ENCODE measurements at regions not wholly inside any gene's neighbourhood (a gene's known extent, or its start where the extent isn't known, plus 50 kb on each side); places are given as distances from the start of the nearest gene placed in this dataset.

DNA sequence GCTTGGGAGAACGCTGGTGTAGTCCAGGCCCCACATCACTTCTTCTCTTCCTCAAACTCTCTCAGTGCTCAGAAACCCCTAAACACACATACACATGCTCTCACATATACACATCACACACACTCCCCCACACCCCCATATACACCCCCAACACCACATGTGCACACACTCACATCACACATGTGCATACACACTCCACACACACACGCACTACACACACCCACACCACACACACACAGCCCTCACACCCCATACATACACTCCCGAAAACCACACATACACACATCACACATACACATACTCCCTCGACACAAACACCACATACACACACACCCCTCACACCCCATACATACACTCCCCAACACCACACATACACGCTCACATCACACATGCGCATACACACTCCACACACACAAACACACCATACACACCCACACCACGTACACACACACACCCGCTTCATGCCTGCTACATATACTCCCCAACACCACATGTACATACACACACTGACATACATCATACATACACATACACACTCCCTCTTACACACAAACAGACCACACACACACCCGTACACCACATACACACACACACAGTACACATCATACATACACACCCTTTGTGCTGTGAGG is 110.3 kb upstream of the TMEM170B start (continued):
- TF ChIP-seq FOXO4 (CRISPR knock-in tag; conservative IDR thresholded peaks at IDR 0.05) (no peak), SSRP1 (CRISPR knock-in tag; IDR thresholded peaks at IDR 0.05) (no peak), JUNB (CRISPR knock-in tag; IDR thresholded peaks at IDR 0.05; ENCODE audit: borderline replicate concordance) (no peak), ZBTB37 (CRISPR knock-in tag; IDR thresholded peaks at IDR 0.05) (no peak), NBN (conservative IDR thresholded peaks at IDR 0.05) (0 out of 2 replicates have a peak, but pooled peaks have one; percentile 53), SRY (CRISPR knock-in tag; IDR thresholded peaks at IDR 0.05) (no peak), ZNF710 (CRISPR knock-in tag; IDR thresholded peaks at IDR 0.05; ENCODE audit: borderline replicate concordance) (no peak), IKZF1 (IDR thresholded peaks at IDR 0.05) (0 out of 2 replicates have a peak, but pooled peaks have one; percentile 20), HMG20A (CRISPR knock-in tag; IDR thresholded peaks at IDR 0.05; ENCODE audit: borderline replicate concordance) (no peak), NFE2L1 (CRISPR knock-in tag; IDR thresholded peaks at IDR 0.05; ENCODE audit: borderline replicate concordance) (no peak), ZUFSP (CRISPR knock-in tag; IDR thresholded peaks at IDR 0.05; ENCODE audit: borderline replicate concordance) (no peak), RERE (CRISPR knock-in tag; IDR thresholded peaks at IDR 0.05; ENCODE audit: low read depth) (no peak), TEAD2 (CRISPR knock-in tag; IDR thresholded peaks at IDR 0.05) (no peak), GPN1 (CRISPR knock-in tag; IDR thresholded peaks at IDR 0.05; ENCODE audit: borderline replicate concordance) (no peak), ZNF343 (CRISPR knock-in tag; IDR thresholded peaks at IDR 0.05) (no peak), NPAS2 (CRISPR knock-in tag; IDR thresholded peaks at IDR 0.05; ENCODE audit: borderline replicate concordance) (0 out of 2 replicates have a peak, but pooled peaks have one; percentile 66)
- TF ChIP-seq, protein P1, sequence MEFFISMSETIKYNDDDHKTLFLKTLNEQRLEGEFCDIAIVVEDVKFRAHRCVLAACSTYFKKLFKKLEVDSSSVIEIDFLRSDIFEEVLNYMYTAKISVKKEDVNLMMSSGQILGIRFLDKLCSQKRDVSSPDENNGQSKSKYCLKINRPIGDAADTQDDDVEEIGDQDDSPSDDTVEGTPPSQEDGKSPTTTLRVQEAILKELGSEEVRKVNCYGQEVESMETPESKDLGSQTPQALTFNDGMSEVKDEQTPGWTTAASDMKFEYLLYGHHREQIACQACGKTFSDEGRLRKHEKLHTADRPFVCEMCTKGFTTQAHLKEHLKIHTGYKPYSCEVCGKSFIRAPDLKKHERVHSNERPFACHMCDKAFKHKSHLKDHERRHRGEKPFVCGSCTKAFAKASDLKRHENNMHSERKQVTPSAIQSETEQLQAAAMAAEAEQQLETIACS (CRISPR knock-in tag; IDR thresholded peaks at IDR 0.05): no peak

All from HepG2 (cell line).